GM04503 (cell line): ENCODE measurements at regions not wholly inside any gene's neighbourhood (a gene's known extent, or its start where the extent isn't known, plus 50 kb on each side); places are given as distances from the start of the nearest gene placed in this dataset.

Experiments used
- DNase-seq: peaks from one replicate; pipeline ENCODE4 v3.0.0-alpha.2; 2012; ENCODE audit warnings: low read depth

- peak; percentile 97 for DNase-seq
These were observed 223.4 kb upstream of the IL12A start for GRCh38 chr3:159765030-159765859.

- no peak for DNase-seq
These were observed 222.8 kb upstream of the IL12A start for GRCh38 chr3:159765860-159766294.

- DNase-seq: no peak
These were observed 222.0 kb upstream of the IL12A start for GRCh38 chr3:159766563-159767185.

GRCh38 chr3:159770998-159771397 lies 217.6 kb upstream of the IL12A start:
- DNase-seq: no peak

GRCh38 chr3:159771865-159772611 lies 216.6 kb upstream of the IL12A start:
- DNase-seq: no peak

GRCh38 chr3:159773706-159774105 lies 214.9 kb upstream of the IL12A start:
- no peak for DNase-seq

GRCh38 chr3:159775372-159775961 lies 213.2 kb upstream of the IL12A start:
- DNase-seq: peak; percentile 74

GRCh38 chr3:159776779-159777178 lies 211.9 kb upstream of the IL12A start:
- no peak for DNase-seq

- no peak for DNase-seq
These were observed 208.8 kb upstream of the IL12A start for GRCh38 chr3:159779883-159780282.

GRCh38 chr3:159781867-159782266 lies 206.8 kb upstream of the IL12A start:
- DNase-seq: no peak

GRCh38 chr3:159782724-159783421 lies 205.8 kb upstream of the IL12A start:
- DNase-seq: no peak

- DNase-seq: no peak
These were observed 204.6 kb upstream of the IL12A start for GRCh38 chr3:159783780-159784742.

GRCh38 chr3:159785273-159785708 lies 203.3 kb upstream of the IL12A start:
- no peak for DNase-seq

- no peak for DNase-seq
These were observed 202.0 kb upstream of the IL12A start for GRCh38 chr3:159786489-159787177.

- DNase-seq: no peak
These were observed 201.5 kb upstream of the IL12A start for GRCh38 chr3:159787178-159787574.

- no peak for DNase-seq
These were observed 200.8 kb upstream of the IL12A start for GRCh38 chr3:159787794-159788205.

- DNase-seq: no peak
These were observed 200.3 kb upstream of the IL12A start for GRCh38 chr3:159788291-159788690.

- DNase-seq: no peak
These were observed 199.6 kb upstream of the IL12A start for GRCh38 chr3:159789017-159789416.

GRCh38 chr3:159789742-159790635 lies 198.6 kb upstream of the IL12A start:
- no peak for DNase-seq
